Epithelial cell of esophagus (primary cell): ENCODE measurements at regions not wholly inside any gene's neighbourhood (a gene's known extent, or its start where the extent isn't known, plus 50 kb on each side); places are given as distances from the start of the nearest gene placed in this dataset.
A peak's percentile ranks its signal among the peaks of the same experiment; 100 is the strongest.
"Not testable (repeated sequence)": the region's sequence is repeated elsewhere in the genome, so short reads cannot be mapped to it uniquely, and the experiment has no call there.

Source experiments
- DNase-seq: peaks from one replicate; pipeline ENCODE4 v3.0.0; 2010; ENCODE audit warnings: low read depth
- H3K4me3 ChIP-seq: 2 replicates; pipeline ENCODE4 v1.5.1; 2011; ENCODE audit warnings: mild to moderate bottlenecking, low read length, control low read depth
- CTCF ChIP-seq: IDR thresholded peaks from 2 replicates; pipeline ENCODE4 v1.5.1; 2011; ENCODE audit warnings: low read depth, mild to moderate bottlenecking, low read length, control low read depth, inconsistent platforms; ENCODE audit not compliant: insufficient read depth; ENCODE audit errors: missing control alignments

DNA sequence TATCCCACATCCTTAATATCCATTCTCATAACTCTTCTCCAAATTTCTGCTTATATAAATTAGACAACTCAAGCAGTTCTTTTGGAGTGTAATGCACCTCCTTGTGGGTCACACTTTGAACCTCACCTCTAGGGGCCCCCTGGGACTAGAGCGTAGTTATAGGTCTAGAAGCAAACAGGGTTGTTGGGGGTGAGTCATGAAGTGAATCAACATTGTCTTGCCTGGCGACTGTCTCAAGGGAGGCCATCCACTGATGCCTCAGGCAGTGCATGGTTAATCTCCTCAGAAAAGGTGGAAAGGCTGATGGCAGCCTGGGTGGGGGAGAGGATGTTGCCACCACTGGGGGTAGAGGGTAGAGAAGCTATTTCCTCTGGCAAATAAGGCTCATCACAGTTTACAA, 129.1 kb downstream of the TNFRSF21 start:
- peak; percentile 93 for DNase-seq
- TF ChIP-seq CTCF = peak; percentile 22
- no peak overlapping the region for H3K4me3 ChIP-seq

DNA sequence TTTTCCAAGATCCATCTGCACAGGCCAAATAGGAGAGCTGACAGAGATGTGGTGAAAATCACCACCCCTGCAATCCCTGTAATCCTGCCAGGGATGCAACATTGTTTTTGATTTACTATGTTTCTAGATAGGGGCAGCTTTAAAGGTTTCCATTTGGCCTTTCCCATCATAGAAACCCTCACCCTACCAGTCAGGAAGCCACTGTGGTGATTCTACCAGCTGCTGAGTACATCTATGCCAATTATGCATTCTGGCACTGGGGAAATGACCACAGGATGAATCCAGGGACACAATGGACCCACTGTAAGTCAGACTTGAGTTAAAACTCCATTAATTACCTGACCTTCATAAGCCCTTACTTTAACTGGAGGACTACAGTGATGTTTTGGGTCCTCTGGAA, 130.4 kb downstream of the TNFRSF21 start:
- DNase-seq = no peak
- TF ChIP-seq CTCF = no peak
- no peak overlapping the region for H3K4me3 ChIP-seq

GRCh38 chr6:47175656-47176055, 133.5 kb upstream of the ADGRF1 start:
- no peak for DNase-seq
- no peak for TF ChIP-seq CTCF
- no peak overlapping the region for H3K4me3 ChIP-seq

- no peak for TF ChIP-seq CTCF
- no peak overlapping the region for H3K4me3 ChIP-seq
- peak; percentile 34 for DNase-seq
Measured at GRCh38 chr6:47174502-47175023, 132.4 kb upstream of the ADGRF1 start.

- DNase-seq, H3K4me3 ChIP-seq: not testable (repeated sequence)
Measured at GRCh38 chr6:47174063-47174462, 131.9 kb upstream of the ADGRF1 start.

GRCh38 chr6:47173145-47173544, 131.0 kb upstream of the ADGRF1 start:
- not testable (repeated sequence) for H3K4me3 ChIP-seq, DNase-seq

DNA sequence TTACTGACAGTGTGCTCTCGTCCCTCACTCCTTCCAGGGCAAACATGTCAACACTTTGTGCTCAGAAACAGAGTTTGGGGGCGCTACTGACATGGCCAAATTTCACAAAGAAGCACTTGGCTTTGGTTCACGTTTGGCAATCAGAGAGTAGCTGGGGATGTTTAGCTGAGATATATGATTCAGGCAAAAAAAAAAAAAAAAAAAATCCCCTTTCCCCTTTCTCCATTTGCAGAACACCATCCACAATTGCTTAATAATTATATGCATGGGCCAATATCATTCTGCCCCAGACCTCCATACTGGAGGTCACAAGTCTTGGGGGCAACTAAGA, 128.4 kb upstream of the ADGRF1 start:
- TF ChIP-seq CTCF = no peak
- DNase-seq = no peak
- no peak overlapping the region for H3K4me3 ChIP-seq

DNA sequence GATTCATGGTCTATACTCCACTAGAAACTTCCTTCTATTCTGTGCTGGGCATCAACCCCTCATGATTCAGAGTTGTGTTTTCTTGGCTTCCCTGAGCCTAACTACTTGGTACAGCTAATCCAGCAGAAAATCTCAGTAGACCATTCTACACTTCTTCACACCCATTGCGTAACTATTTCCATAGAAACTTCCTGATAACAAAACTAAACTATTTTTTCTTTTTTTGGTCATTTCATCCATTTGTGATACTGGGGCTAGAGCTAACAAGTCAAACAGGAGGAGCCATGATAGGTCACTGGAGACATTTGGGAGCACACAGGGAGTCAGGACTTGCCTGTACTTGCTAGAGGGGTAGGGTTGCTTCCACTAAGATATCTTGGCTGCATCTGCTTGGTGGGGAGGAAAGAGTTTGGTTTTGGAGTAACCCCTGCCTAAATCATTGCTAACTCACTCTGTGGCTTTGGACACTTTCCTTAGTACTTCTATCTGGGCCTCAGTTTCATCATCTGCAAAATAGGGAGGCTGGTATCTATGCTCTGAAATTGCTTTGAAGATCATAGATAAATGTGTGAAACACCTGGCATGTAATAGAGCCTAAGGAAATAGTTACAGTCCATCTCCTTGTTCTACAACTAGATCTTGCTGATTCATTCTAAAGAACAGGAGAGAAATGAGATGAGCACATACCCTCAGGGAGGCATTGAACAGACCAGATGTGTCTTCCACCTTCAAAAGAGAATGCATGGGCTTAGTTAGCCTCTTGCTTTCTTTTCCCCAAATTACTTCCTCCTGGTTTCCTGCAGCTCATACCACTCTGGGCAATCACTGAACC, 127.9 kb upstream of the ADGRF1 start:
- DNase-seq = peak; percentile 95
- no peak overlapping the region for H3K4me3 ChIP-seq
- TF ChIP-seq CTCF = no peak
